ENCODE measurements at regions not wholly inside any gene's neighbourhood (a gene's known extent, or its start where the extent isn't known, plus 50 kb on each side); places are given as distances from the start of the nearest gene placed in this dataset.

- TF ChIP-seq CTCF (IDR thresholded peaks at IDR 0.05) (no peak), POLR2A (IDR thresholded peaks at IDR 0.05) (no peak), EP300 (IDR thresholded peaks at IDR 0.05) (no peak)
Observed at GRCh38 chr4:126465341-126465740, 1150.6 kb downstream of the FAT4 start.

Data from suprapubic skin (tissue), 3 donors.